ENCODE measurements at regions not wholly inside any gene's neighbourhood (a gene's known extent, or its start where the extent isn't known, plus 50 kb on each side); places are given as distances from the start of the nearest gene placed in this dataset.

DNA sequence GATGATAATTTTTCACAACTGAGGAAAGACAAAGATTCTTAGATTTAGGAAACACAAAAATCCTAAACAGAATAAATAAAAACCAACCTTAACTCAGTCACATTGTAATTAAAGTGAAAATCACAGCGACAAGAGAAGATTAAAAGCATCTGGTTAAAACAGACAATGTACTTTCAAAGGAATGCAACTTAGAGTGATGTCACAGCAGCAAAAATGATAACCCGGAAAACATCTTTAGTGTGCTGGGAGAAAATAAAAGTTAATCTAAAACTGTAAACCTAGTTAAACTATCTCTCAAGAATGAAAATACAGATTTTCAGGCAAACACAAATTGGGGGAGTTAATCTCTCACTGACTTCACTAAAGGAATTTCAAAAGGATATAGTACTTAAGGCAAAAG, 76.8 kb upstream of the OGFRL1 start:
- no peaks in the 10 kb centered on the region for H3K9me3 ChIP-seq
- H3K36me3 ChIP-seq: no peaks in the 10 kb centered on the region
- no peak for TF ChIP-seq POLR2AphosphoS5 (IDR thresholded peaks at IDR 0.05)
- TF ChIP-seq, protein P1, sequence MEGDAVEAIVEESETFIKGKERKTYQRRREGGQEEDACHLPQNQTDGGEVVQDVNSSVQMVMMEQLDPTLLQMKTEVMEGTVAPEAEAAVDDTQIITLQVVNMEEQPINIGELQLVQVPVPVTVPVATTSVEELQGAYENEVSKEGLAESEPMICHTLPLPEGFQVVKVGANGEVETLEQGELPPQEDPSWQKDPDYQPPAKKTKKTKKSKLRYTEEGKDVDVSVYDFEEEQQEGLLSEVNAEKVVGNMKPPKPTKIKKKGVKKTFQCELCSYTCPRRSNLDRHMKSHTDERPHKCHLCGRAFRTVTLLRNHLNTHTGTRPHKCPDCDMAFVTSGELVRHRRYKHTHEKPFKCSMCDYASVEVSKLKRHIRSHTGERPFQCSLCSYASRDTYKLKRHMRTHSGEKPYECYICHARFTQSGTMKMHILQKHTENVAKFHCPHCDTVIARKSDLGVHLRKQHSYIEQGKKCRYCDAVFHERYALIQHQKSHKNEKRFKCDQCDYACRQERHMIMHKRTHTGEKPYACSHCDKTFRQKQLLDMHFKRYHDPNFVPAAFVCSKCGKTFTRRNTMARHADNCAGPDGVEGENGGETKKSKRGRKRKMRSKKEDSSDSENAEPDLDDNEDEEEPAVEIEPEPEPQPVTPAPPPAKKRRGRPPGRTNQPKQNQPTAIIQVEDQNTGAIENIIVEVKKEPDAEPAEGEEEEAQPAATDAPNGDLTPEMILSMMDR (IDR thresholded peaks at IDR 0.05): no peak
- TF ChIP-seq EP300 (IDR thresholded peaks at IDR 0.05): no peak
- TF ChIP-seq POLR2A (IDR thresholded peaks at IDR 0.05): no peak
- intact Hi-C loops (cut with DNase I; ENCODE audit: low total_unique reads): no loop called here
- DNase-seq: no peak
- no peaks in the 10 kb centered on the region for H3K4me1 ChIP-seq
- H3K27me3 ChIP-seq: no peaks in the 10 kb centered on the region
- no peak overlapping the region for H3K4me3 ChIP-seq
- 81 to 93% (median 89%) methylated on average over 2 of the region's 2 CpGs for WGBS, 5 donors
- H3K27ac ChIP-seq: no peak overlapping the region

DNA sequence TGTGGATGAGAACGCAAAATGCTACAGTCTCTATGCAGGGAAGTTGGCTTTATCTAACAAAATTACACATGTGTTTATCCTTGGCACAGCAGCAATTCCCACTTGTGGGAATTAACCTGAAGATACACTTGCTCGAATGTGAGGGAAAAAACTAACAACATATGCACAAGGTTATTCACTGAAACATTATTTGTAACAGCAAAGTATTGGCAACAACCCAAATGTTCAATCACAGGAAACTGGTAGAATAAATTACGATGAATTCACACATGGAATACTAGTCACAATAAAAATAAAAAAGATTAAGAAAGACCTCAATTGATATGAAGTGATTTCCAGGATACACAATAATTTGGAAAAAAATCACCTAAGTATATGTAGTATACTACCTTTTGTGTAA, 68.1 kb upstream of the OGFRL1 start:
- intact Hi-C loops (cut with DNase I; ENCODE audit: low total_unique reads): no loop called here
- WGBS, 5 donors: 68 to 75% (median 72%) methylated on average over 3 of the region's 3 CpGs

DNA sequence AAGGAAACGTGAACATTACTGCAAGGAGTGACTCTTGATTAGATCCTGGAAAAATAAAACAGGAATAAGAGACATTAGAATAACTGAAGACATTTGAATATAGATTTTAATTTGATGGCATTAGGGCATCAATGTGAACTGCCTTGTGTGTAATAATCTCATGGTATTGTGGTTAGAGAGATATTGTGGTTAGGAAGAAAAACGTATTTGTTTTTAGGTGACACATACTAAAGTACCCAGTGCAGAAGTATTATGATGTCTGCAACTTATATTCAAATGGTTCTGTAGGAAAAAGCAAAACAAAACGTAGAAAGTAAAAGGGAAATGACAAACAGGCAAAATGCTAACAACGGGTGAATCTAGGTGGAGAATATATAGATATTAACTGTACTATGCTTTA, 65.9 kb upstream of the OGFRL1 start:
- Histone ChIP-seq H3K4me3 (no peak overlapping the region), H3K4me1 (no peaks in the 10 kb centered on the region), H3K36me3 (no peaks in the 10 kb centered on the region), H3K27ac (no peak overlapping the region), H3K27me3 (no peaks in the 10 kb centered on the region), H3K9me3 (no peaks in the 10 kb centered on the region)
- no peak for DNase-seq
- 47 to 56% (median 52%) methylated on average over 4 of the region's 4 CpGs for WGBS, 5 donors
- TF ChIP-seq EP300 (IDR thresholded peaks at IDR 0.05): no peak
- TF ChIP-seq, protein P1 (IDR thresholded peaks at IDR 0.05): no peak
- TF ChIP-seq POLR2A (IDR thresholded peaks at IDR 0.05): no peak
- TF ChIP-seq POLR2AphosphoS5 (IDR thresholded peaks at IDR 0.05): no peak
- intact Hi-C loops (cut with DNase I; ENCODE audit: low total_unique reads): no loop called here

More for the DNA sequence above, 68.1 kb upstream of the OGFRL1 start:
- Histone ChIP-seq H3K36me3 (no peaks in the 10 kb centered on the region), H3K4me1 (no peaks in the 10 kb centered on the region), H3K4me3 (no peak overlapping the region), H3K27me3 (no peaks in the 10 kb centered on the region), H3K9me3 (no peaks in the 10 kb centered on the region), H3K27ac (no peak overlapping the region)
- TF ChIP-seq EP300 (IDR thresholded peaks at IDR 0.05) (no peak), POLR2A (IDR thresholded peaks at IDR 0.05) (no peak), POLR2AphosphoS5 (IDR thresholded peaks at IDR 0.05) (no peak)
- TF ChIP-seq, protein P1 (IDR thresholded peaks at IDR 0.05): no peak
- DNase-seq: no peak

DNA sequence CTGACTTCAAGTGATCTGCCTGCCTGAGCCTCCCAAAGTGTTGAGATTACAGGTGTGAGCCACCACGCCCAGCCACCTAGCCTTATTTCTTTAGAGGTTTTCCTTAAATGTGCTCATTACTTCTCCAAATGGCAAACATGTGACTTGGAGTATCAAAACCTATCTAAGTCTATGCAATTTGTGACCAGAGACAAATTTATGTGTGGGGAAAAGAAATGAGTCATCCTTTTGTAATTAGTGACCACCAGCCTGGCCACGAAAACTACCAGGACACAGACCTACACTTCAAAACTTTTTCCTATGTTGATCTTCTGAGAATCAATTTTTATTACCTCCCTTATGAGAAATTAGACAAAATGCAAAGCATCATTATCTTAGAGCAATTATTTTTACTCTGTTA, 64.6 kb upstream of the OGFRL1 start:
- H3K27ac ChIP-seq: no peak overlapping the region
- WGBS, 5 donors: 83 to 94% (median 90%) methylated on average over 2 of the region's 2 CpGs
- no peak overlapping the region for H3K4me3 ChIP-seq
- no peaks in the 10 kb centered on the region for H3K36me3 ChIP-seq
- H3K4me1 ChIP-seq: no peaks in the 10 kb centered on the region
- H3K9me3 ChIP-seq: no peaks in the 10 kb centered on the region
- DNase-seq: no peak
- intact Hi-C loops (cut with DNase I; ENCODE audit: low total_unique reads): no loop called here
- TF ChIP-seq POLR2AphosphoS5 (IDR thresholded peaks at IDR 0.05): no peak
- TF ChIP-seq POLR2A (IDR thresholded peaks at IDR 0.05): no peak
- no peak for TF ChIP-seq EP300 (IDR thresholded peaks at IDR 0.05)
- TF ChIP-seq, protein P1 (IDR thresholded peaks at IDR 0.05): no peak
- H3K27me3 ChIP-seq: no peaks in the 10 kb centered on the region
